HepG2 (cell line): ENCODE measurements at regions not wholly inside any gene's neighbourhood (a gene's known extent, or its start where the extent isn't known, plus 50 kb on each side); places are given as distances from the start of the nearest gene placed in this dataset.
A peak's percentile ranks its signal among the peaks of the same experiment; 100 is the strongest.

Experiments used
- ATAC-seq: fragments of 200-7000 bp; cut with Tn5 transposase; 3 replicates; pipeline ENCODE4 v1.9.1; 2020; ENCODE audit warnings: mild to moderate bottlenecking, moderate library complexity
- BruUV-seq: library from RNA; stranded (reverse); fragments of 400-500 nt; replicated peaks from 2 replicates; lab custom pipeline; 2021; lab: Mats Ljungman, UMichigan
- CTCF ChIA-PET: fragments of 300-600 bp; formaldehyde crosslinking; extraction: SDS; loops from one replicate; lab custom pipeline; 2021; ENCODE audit warnings: low total read pairs, inconsistent platforms, low intra/inter-chr PET ratio; lab: Yijun Ruan, JAX
- POLR2A ChIA-PET: fragments of 350-600 bp; sonication (Branson Sonifier 250); formaldehyde crosslinking; loops from one replicate; lab custom pipeline; 2020; ENCODE audit warnings: antibody characterized with exemption, inconsistent platforms; lab: Yijun Ruan, JAX
- DNase-seq: peaks from one replicate; pipeline ENCODE4 v3.0.0-alpha.2; 2015; ENCODE audit warnings: low spot score
- FAIRE-seq: peaks from 3 replicates; lab custom pipeline; 2011; peaks lifted over from hg19 to GRCh38; lab: Jason Lieb, UNC
- H2AFZ ChIP-seq: one replicate; pipeline ENCODE4 v1.6.1; 2011; ENCODE audit warnings: low read length, inconsistent platforms
- H3K27ac ChIP-seq: fragments of 300-600 bp; 3 replicates; pipeline ENCODE4 v1.8.0; 2011; ENCODE audit warnings: mixed run types, mild to moderate bottlenecking, mixed read lengths, low read length, inconsistent platforms; ENCODE audit not compliant: insufficient read depth; ENCODE audit errors: extremely low read length
- H3K27me3 ChIP-seq, 2 experiments: fragments of 200-600 bp in 1 of 2; 2 replicates in 1 of 2; 3 replicates in 1 of 2; pipeline versions ENCODE4 v1.6.0 to v1.8.0; 2011; ENCODE audit warnings: low read length in 2 of 2, mild to moderate bottlenecking in 2 of 2, moderate library complexity in 2 of 2, inconsistent platforms in 1 of 2; ENCODE audit not compliant: insufficient read depth in 2 of 2, control insufficient read depth in 1 of 2
- H3K36me3 ChIP-seq, 2 experiments: fragments of 200-600 bp in 1 of 2; replicated peaks in 1 of 2; 2 replicates in 1 of 2; 3 replicates in 1 of 2; pipeline versions ENCODE4 v1.5.1 to v1.8.0; 2011; ENCODE audit warnings: low read length in 2 of 2, inconsistent platforms in 1 of 2; ENCODE audit not compliant: insufficient read depth in 2 of 2, control insufficient read depth in 1 of 2
- H3K4me1 ChIP-seq: 2 replicates; pipeline ENCODE4 v1.5.1; 2012; ENCODE audit warnings: low read length, inconsistent platforms; ENCODE audit not compliant: insufficient read depth
- H3K4me2 ChIP-seq: 2 replicates; pipeline ENCODE4 v1.6.0; 2011; ENCODE audit warnings: low read depth, low read length, inconsistent platforms
- H3K4me3 ChIP-seq, 3 experiments: fragments of 200-600 bp in 1 of 3; sonication (generic), shearing (Covaris generic) in 1 of 3; replicated peaks in 1 of 3; 2 replicates each; pipeline ENCODE4 v1.5.1; 2011 to 2016; ENCODE audit warnings: low read length in 3 of 3, inconsistent platforms in 2 of 3, low read depth in 2 of 3, mild to moderate bottlenecking in 2 of 3, control low read depth in 1 of 3, mixed read lengths in 1 of 3; ENCODE audit not compliant: insufficient read depth in 1 of 3
- H3K79me2 ChIP-seq: one replicate; pipeline ENCODE4 v1.6.1; 2011; ENCODE audit warnings: low read length, inconsistent platforms; ENCODE audit not compliant: insufficient read depth
- H3K9ac ChIP-seq: 2 replicates; pipeline ENCODE4 v1.6.0; 2011; ENCODE audit warnings: mild to moderate bottlenecking, low read depth, low read length, inconsistent platforms; ENCODE audit not compliant: insufficient read depth
- H3K9me3 ChIP-seq: 2 replicates; pipeline ENCODE4 v1.5.1; 2012; ENCODE audit warnings: mild to moderate bottlenecking, low read length
- H4K20me1 ChIP-seq: 2 replicates; pipeline ENCODE4 v1.6.0; 2011; ENCODE audit warnings: inconsistent platforms, mild to moderate bottlenecking, low read length, moderate library complexity; ENCODE audit not compliant: insufficient read depth
- CEBPZ ChIP-seq: IDR thresholded peaks from 2 replicates; pipeline ENCODE4 v1.6.1; 2012; ENCODE audit warnings: low read length, improper control_type of control experiment
- CHD2 ChIP-seq: IDR thresholded peaks from 2 replicates; pipeline ENCODE4 v1.6.1; 2011; ENCODE audit warnings: low read depth, low read length, improper control_type of control experiment
- LRRFIP1 ChIP-seq: sonication (generic); formaldehyde crosslinking; conservative IDR thresholded peaks from 2 replicates; pipeline ENCODE4 v1.4.0; 2020; ENCODE audit warnings: missing genetic modification reagents
- SMC3 ChIP-seq: IDR thresholded peaks from 2 replicates; pipeline ENCODE4 v1.6.1; 2011; ENCODE audit warnings: low read length, improper control_type of control experiment
- SP5 ChIP-seq: IDR thresholded peaks from 2 replicates; pipeline ENCODE4 v1.6.1; 2016; ENCODE audit warnings: low read depth, borderline replicate concordance
- TCF7L2 ChIP-seq: IDR thresholded peaks from 2 replicates; pipeline ENCODE4 v1.6.1; 2011; ENCODE audit warnings: mild to moderate bottlenecking, low read depth, low read length, moderate library complexity
- ZNF558 ChIP-seq: sonication (generic); formaldehyde crosslinking; IDR thresholded peaks from 2 replicates; pipeline ENCODE4 v1.9.0; 2022; ENCODE audit warnings: mild to moderate bottlenecking, missing genetic modification reagents, borderline replicate concordance
- WGBS: methylation state at CpG from one replicate; pipeline ENCODE4 v1.1.6; 2017; ENCODE audit warnings: low lambda C conversion rate; 5-methylcytosine and 5-hydroxymethylcytosine counted together
- in situ Hi-C: cut with HindIII; loops from 2 replicates; pipeline ENCODE4 v1.10.0; 2017; ENCODE audit warnings: low pct_unique_long_range_greater_than_20kb; ENCODE audit not compliant: extremely low pct_ligation_motif_present
- intact Hi-C: fragments of 100-400 bp; cut with micrococcal nuclease; formaldehyde crosslinking; loops from one replicate; pipeline ENCODE4 v1.10.0; 2022; ENCODE audit not compliant: unreplicated experiment
- TF ChIP-seq, protein P1 (sequence below): sonication (generic); formaldehyde crosslinking; IDR thresholded peaks from 2 replicates; pipeline ENCODE4 v1.5.0; 2020; ENCODE audit warnings: mild to moderate bottlenecking, missing genetic modification reagents
- TF ChIP-seq, protein P2 (sequence below), 2 experiments: sonication (generic) in 1 of 2; formaldehyde crosslinking in 1 of 2; IDR thresholded peaks; 2 replicates each; pipeline versions ENCODE4 v1.4.0 to v1.6.1; 2016 to 2020; ENCODE audit warnings: borderline replicate concordance in 1 of 2, low read depth in 1 of 2, mild to moderate bottlenecking in 1 of 2, missing genetic modification reagents in 1 of 2

DNA sequence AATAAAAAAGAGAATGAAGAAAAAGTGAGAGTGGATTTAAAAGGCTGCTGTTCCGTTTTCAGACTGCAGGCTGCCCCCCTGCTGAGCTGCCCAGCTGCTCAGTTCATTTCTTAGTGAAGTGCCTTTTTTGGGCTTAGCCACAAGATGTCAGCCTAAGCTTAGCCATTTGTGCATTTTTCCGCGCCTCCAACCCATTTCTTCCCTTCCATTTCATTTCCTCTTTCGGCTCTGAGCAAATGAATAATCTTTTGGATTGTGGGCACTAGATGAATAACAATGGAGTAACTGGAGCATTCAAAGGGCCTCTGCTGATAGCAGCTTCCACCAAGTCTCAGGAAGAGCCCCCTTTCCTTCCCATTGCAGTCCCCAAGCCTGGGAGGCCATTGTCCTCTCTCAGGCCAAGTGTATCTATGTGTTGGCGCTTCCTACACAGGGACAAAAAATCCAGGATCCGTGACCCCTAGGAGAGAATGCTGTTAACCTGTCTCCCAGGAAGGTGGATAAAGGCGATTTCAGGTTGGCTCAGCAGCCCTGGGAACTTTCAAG, 83.5 kb upstream of the SPTLC3 start:
- H3K79me2 ChIP-seq: no peaks in the 10 kb centered on the region
- BruUV-seq: no TSS peak
- H3K27me3 ChIP-seq: peaks cover 0 to 5% of the 10 kb centered on the region in 2 experiments; a peak in 1 of 5 replicates
- H3K4me1 ChIP-seq: peaks cover 68% of the 10 kb centered on the region
- peak; percentile 89 for DNase-seq
- CTCF ChIA-PET: interaction anchor here (0.7 to 7.3 kb wide), 10 partner anchors 11 to 847 kb away, joined by 3 to 127 read pairs (median 8); no protein-coding TSS in a partner anchor
- 7% methylated on average over 7 of the region's 7 CpGs for WGBS
- no peaks in the 10 kb centered on the region for H3K36me3 ChIP-seq
- peak; percentile 97 for FAIRE-seq
- peak overlapping the region; percentile 56 to 79 (median 73) for H3K4me3 ChIP-seq
- peak overlapping the region; percentile 99 for H2AFZ ChIP-seq
- H3K4me2 ChIP-seq: peak overlapping the region; percentile 98
- peak; percentile 84 for ATAC-seq
- peak overlapping the region; percentile 6 for H3K27ac ChIP-seq
- H3K9ac ChIP-seq: peak overlapping the region; percentile 66
- POLR2A ChIA-PET: interaction anchor here (1.0 kb wide), 1 partner anchor 42 kb away, joined by 3 read pairs; no protein-coding TSS in a partner anchor
- in situ Hi-C loops: loop anchor here (5.0 to 25.0 kb wide), 3 partner anchors 42 to 860 kb away; partner anchors contain the start of genes ESF1 and NDUFAF5
- no peaks in the 10 kb centered on the region for H4K20me1 ChIP-seq
- intact Hi-C loops: loop anchor here (1.0 to 5.0 kb wide), 9 partner anchors 41 to 862 kb away; partner anchors contain the start of gene NDUFAF5
- no peaks in the 10 kb centered on the region for H3K9me3 ChIP-seq
- TF ChIP-seq CHD2 (no peak), ZNF558 (no peak), TCF7L2 (no peak), CEBPZ (no peak), SMC3 (peak; percentile 99), SP5 (CRISPR knock-in tag) (no peak), LRRFIP1 (CRISPR knock-in tag) (0 out of 2 replicates have a peak, but pooled peaks have one; percentile 12)
- TF ChIP-seq, protein P1, sequence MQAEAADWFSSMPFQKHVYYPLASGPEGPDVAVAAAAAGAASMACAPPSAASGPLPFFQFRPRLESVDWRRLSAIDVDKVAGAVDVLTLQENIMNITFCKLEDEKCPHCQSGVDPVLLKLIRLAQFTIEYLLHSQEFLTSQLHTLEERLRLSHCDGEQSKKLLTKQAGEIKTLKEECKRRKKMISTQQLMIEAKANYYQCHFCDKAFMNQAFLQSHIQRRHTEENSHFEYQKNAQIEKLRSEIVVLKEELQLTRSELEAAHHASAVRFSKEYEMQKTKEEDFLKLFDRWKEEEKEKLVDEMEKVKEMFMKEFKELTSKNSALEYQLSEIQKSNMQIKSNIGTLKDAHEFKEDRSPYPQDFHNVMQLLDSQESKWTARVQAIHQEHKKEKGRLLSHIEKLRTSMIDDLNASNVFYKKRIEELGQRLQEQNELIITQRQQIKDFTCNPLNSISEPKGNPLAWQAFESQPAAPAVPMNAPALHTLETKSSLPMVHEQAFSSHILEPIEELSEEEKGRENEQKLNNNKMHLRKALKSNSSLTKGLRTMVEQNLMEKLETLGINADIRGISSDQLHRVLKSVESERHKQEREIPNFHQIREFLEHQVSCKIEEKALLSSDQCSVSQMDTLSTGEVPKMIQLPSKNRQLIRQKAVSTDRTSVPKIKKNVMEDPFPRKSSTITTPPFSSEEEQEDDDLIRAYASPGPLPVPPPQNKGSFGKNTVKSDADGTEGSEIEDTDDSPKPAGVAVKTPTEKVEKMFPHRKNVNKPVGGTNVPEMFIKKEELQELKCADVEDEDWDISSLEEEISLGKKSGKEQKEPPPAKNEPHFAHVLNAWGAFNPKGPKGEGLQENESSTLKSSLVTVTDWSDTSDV (CRISPR knock-in tag): no peak
- TF ChIP-seq, protein P2, sequence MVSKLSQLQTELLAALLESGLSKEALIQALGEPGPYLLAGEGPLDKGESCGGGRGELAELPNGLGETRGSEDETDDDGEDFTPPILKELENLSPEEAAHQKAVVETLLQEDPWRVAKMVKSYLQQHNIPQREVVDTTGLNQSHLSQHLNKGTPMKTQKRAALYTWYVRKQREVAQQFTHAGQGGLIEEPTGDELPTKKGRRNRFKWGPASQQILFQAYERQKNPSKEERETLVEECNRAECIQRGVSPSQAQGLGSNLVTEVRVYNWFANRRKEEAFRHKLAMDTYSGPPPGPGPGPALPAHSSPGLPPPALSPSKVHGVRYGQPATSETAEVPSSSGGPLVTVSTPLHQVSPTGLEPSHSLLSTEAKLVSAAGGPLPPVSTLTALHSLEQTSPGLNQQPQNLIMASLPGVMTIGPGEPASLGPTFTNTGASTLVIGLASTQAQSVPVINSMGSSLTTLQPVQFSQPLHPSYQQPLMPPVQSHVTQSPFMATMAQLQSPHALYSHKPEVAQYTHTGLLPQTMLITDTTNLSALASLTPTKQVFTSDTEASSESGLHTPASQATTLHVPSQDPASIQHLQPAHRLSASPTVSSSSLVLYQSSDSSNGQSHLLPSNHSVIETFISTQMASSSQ (IDR thresholded peaks at IDR 0.05; ENCODE audit: low read depth): no peak
- TF ChIP-seq, protein P2 (CRISPR knock-in tag; IDR thresholded peaks at IDR 0.05; ENCODE audit: borderline replicate concordance): peak; percentile 41; the same call in 1 of the 2 replicates
